ENCODE measurements at regions not wholly inside any gene's neighbourhood (a gene's known extent, or its start where the extent isn't known, plus 50 kb on each side); places are given as distances from the start of the nearest gene placed in this dataset.

GRCh38 chr9:105065098-105066088 lies 137.4 kb upstream of the ABCA1 start:
- Histone ChIP-seq H3K9me3 (ENCODE audit: control insufficient read depth in 1 of 2, low read length in 2 of 2) (no peaks in the 10 kb centered on the region), H3K4me1 (ENCODE audit: control insufficient read depth in 1 of 2, insufficient read depth in 2 of 2, low read length in 2 of 2) (peaks cover 20 to 25% of the 10 kb centered on the region in 2 donors), H3K27ac (ENCODE audit: low read length) (peak overlapping the region; percentile 90), H3K27me3 (ENCODE audit: low read depth, low read length) (no peaks in the 10 kb centered on the region), H3K4me3 (ENCODE audit: low read depth in 1 of 2, low read length in 2 of 2) (peak overlapping the region; percentile 10 to 41), H3K36me3 (ENCODE audit: control insufficient read depth in 1 of 2, insufficient read depth in 2 of 2, low read length in 2 of 2) (peaks cover 0 to 5% of the 10 kb centered on the region in 2 donors)

- H3K9me3 ChIP-seq (ENCODE audit: control insufficient read depth in 1 of 2, low read length in 2 of 2): no peaks in the 10 kb centered on the region
- H3K4me1 ChIP-seq (ENCODE audit: control insufficient read depth in 1 of 2, insufficient read depth in 2 of 2, low read length in 2 of 2): peaks cover 20 to 25% of the 10 kb centered on the region in 2 donors
- H3K36me3 ChIP-seq (ENCODE audit: control insufficient read depth in 1 of 2, insufficient read depth in 2 of 2, low read length in 2 of 2): peaks cover 0 to 5% of the 10 kb centered on the region in 2 donors
- no peaks in the 10 kb centered on the region for H3K27me3 ChIP-seq (ENCODE audit: low read depth, low read length)
- H3K27ac ChIP-seq (ENCODE audit: low read length): no peak overlapping the region
- no peak overlapping the region for H3K4me3 ChIP-seq (ENCODE audit: low read depth in 1 of 2, low read length in 2 of 2)
These were observed 138.4 kb upstream of the ABCA1 start for GRCh38 chr9:105066275-105066865.

GRCh38 chr9:105067895-105068580 lies 140.1 kb upstream of the ABCA1 start:
- peaks cover 0 to 5% of the 10 kb centered on the region in 2 donors for H3K36me3 ChIP-seq (ENCODE audit: control insufficient read depth in 1 of 2, insufficient read depth in 2 of 2, low read length in 2 of 2)
- no peaks in the 10 kb centered on the region for H3K27me3 ChIP-seq (ENCODE audit: low read depth, low read length)
- H3K27ac ChIP-seq (ENCODE audit: low read length): no peak overlapping the region
- no peaks in the 10 kb centered on the region for H3K9me3 ChIP-seq (ENCODE audit: control insufficient read depth in 1 of 2, low read length in 2 of 2)
- peaks cover 20 to 21% of the 10 kb centered on the region in 2 donors for H3K4me1 ChIP-seq (ENCODE audit: control insufficient read depth in 1 of 2, insufficient read depth in 2 of 2, low read length in 2 of 2)
- H3K4me3 ChIP-seq (ENCODE audit: low read depth in 1 of 2, low read length in 2 of 2): no peak overlapping the region

- no peak overlapping the region for H3K4me3 ChIP-seq (ENCODE audit: low read depth in 1 of 2, low read length in 2 of 2)
- H3K27ac ChIP-seq (ENCODE audit: low read length): no peak overlapping the region
- peaks cover 0 to under 1% of the 10 kb centered on the region in 2 donors for H3K36me3 ChIP-seq (ENCODE audit: control insufficient read depth in 1 of 2, insufficient read depth in 2 of 2, low read length in 2 of 2)
- H3K9me3 ChIP-seq (ENCODE audit: control insufficient read depth in 1 of 2, low read length in 2 of 2): no peaks in the 10 kb centered on the region
- H3K27me3 ChIP-seq (ENCODE audit: low read depth, low read length): no peaks in the 10 kb centered on the region
- H3K4me1 ChIP-seq (ENCODE audit: control insufficient read depth in 1 of 2, insufficient read depth in 2 of 2, low read length in 2 of 2): peaks cover 14 to 15% of the 10 kb centered on the region in 2 donors
These were observed 141.3 kb upstream of the ABCA1 start for GRCh38 chr9:105069285-105069684.

GRCh38 chr9:105069696-105070095 lies 141.7 kb upstream of the ABCA1 start:
- Histone ChIP-seq H3K4me1 (ENCODE audit: control insufficient read depth in 1 of 2, insufficient read depth in 2 of 2, low read length in 2 of 2) (peaks cover 10 to 11% of the 10 kb centered on the region in 2 donors), H3K4me3 (ENCODE audit: low read depth in 1 of 2, low read length in 2 of 2) (no peak overlapping the region)

GRCh38 chr9:105070176-105070575 lies 142.2 kb upstream of the ABCA1 start:
- no peaks in the 10 kb centered on the region for H3K27me3 ChIP-seq (ENCODE audit: low read depth, low read length)
- no peak overlapping the region for H3K4me3 ChIP-seq (ENCODE audit: low read depth in 1 of 2, low read length in 2 of 2)
- H3K9me3 ChIP-seq (ENCODE audit: control insufficient read depth in 1 of 2, low read length in 2 of 2): no peaks in the 10 kb centered on the region
- no peak overlapping the region for H3K27ac ChIP-seq (ENCODE audit: low read length)
- H3K4me1 ChIP-seq (ENCODE audit: control insufficient read depth in 1 of 2, insufficient read depth in 2 of 2, low read length in 2 of 2): peaks cover 5 to 6% of the 10 kb centered on the region in 2 donors
- H3K36me3 ChIP-seq (ENCODE audit: control insufficient read depth in 1 of 2, insufficient read depth in 2 of 2, low read length in 2 of 2): no peaks in the 10 kb centered on the region

More at GRCh38 chr9:105069696-105070095, 141.7 kb upstream of the ABCA1 start:
- no peaks in the 10 kb centered on the region for H3K9me3 ChIP-seq (ENCODE audit: control insufficient read depth in 1 of 2, low read length in 2 of 2)
- H3K36me3 ChIP-seq (ENCODE audit: control insufficient read depth in 1 of 2, insufficient read depth in 2 of 2, low read length in 2 of 2): no peaks in the 10 kb centered on the region
- H3K27ac ChIP-seq (ENCODE audit: low read length): no peak overlapping the region
- no peaks in the 10 kb centered on the region for H3K27me3 ChIP-seq (ENCODE audit: low read depth, low read length)

- Histone ChIP-seq H3K27ac (ENCODE audit: low read length) (no peak overlapping the region), H3K4me3 (ENCODE audit: low read depth in 1 of 2, low read length in 2 of 2) (no peak overlapping the region), H3K36me3 (ENCODE audit: control insufficient read depth in 1 of 2, insufficient read depth in 2 of 2, low read length in 2 of 2) (no peaks in the 10 kb centered on the region), H3K27me3 (ENCODE audit: low read depth, low read length) (no peaks in the 10 kb centered on the region), H3K9me3 (ENCODE audit: control insufficient read depth in 1 of 2, low read length in 2 of 2) (no peaks in the 10 kb centered on the region), H3K4me1 (ENCODE audit: control insufficient read depth in 1 of 2, insufficient read depth in 2 of 2, low read length in 2 of 2) (no peaks in the 10 kb centered on the region)
These were observed 144.5 kb upstream of the ABCA1 start for GRCh38 chr9:105072476-105072875.

GRCh38 chr9:105073147-105073546 lies 145.2 kb upstream of the ABCA1 start:
- H3K27ac ChIP-seq (ENCODE audit: low read length): no peak overlapping the region
- no peaks in the 10 kb centered on the region for H3K27me3 ChIP-seq (ENCODE audit: low read depth, low read length)
- H3K9me3 ChIP-seq (ENCODE audit: control insufficient read depth in 1 of 2, low read length in 2 of 2): no peaks in the 10 kb centered on the region

GRCh38 chr9:105074491-105074890 lies 146.5 kb upstream of the ABCA1 start:
- Histone ChIP-seq H3K4me3 (ENCODE audit: low read depth in 1 of 2, low read length in 2 of 2) (no peak overlapping the region), H3K4me1 (ENCODE audit: control insufficient read depth in 1 of 2, insufficient read depth in 2 of 2, low read length in 2 of 2) (no peaks in the 10 kb centered on the region), H3K9me3 (ENCODE audit: control insufficient read depth in 1 of 2, low read length in 2 of 2) (no peaks in the 10 kb centered on the region), H3K27ac (ENCODE audit: low read length) (no peak overlapping the region), H3K36me3 (ENCODE audit: control insufficient read depth in 1 of 2, insufficient read depth in 2 of 2, low read length in 2 of 2) (no peaks in the 10 kb centered on the region), H3K27me3 (ENCODE audit: low read depth, low read length) (no peaks in the 10 kb centered on the region)

More at GRCh38 chr9:105073147-105073546, 145.2 kb upstream of the ABCA1 start:
- H3K36me3 ChIP-seq (ENCODE audit: control insufficient read depth in 1 of 2, insufficient read depth in 2 of 2, low read length in 2 of 2): no peaks in the 10 kb centered on the region
- no peaks in the 10 kb centered on the region for H3K4me1 ChIP-seq (ENCODE audit: control insufficient read depth in 1 of 2, insufficient read depth in 2 of 2, low read length in 2 of 2)
- no peak overlapping the region for H3K4me3 ChIP-seq (ENCODE audit: low read depth in 1 of 2, low read length in 2 of 2)

GRCh38 chr9:105076729-105077128 lies 148.8 kb upstream of the ABCA1 start:
- Histone ChIP-seq H3K4me3 (ENCODE audit: low read depth in 1 of 2, low read length in 2 of 2) (no peak overlapping the region), H3K27me3 (ENCODE audit: low read depth, low read length) (no peaks in the 10 kb centered on the region), H3K27ac (ENCODE audit: low read length) (no peak overlapping the region), H3K9me3 (ENCODE audit: control insufficient read depth in 1 of 2, low read length in 2 of 2) (no peaks in the 10 kb centered on the region), H3K4me1 (ENCODE audit: control insufficient read depth in 1 of 2, insufficient read depth in 2 of 2, low read length in 2 of 2) (no peaks in the 10 kb centered on the region), H3K36me3 (ENCODE audit: control insufficient read depth in 1 of 2, insufficient read depth in 2 of 2, low read length in 2 of 2) (no peaks in the 10 kb centered on the region)

- H3K9me3 ChIP-seq (ENCODE audit: control insufficient read depth in 1 of 2, low read length in 2 of 2): no peaks in the 10 kb centered on the region
- H3K27ac ChIP-seq (ENCODE audit: low read length): no peak overlapping the region
- H3K27me3 ChIP-seq (ENCODE audit: low read depth, low read length): no peaks in the 10 kb centered on the region
- no peaks in the 10 kb centered on the region for H3K4me1 ChIP-seq (ENCODE audit: control insufficient read depth in 1 of 2, insufficient read depth in 2 of 2, low read length in 2 of 2)
- no peaks in the 10 kb centered on the region for H3K36me3 ChIP-seq (ENCODE audit: control insufficient read depth in 1 of 2, insufficient read depth in 2 of 2, low read length in 2 of 2)
- H3K4me3 ChIP-seq (ENCODE audit: low read depth in 1 of 2, low read length in 2 of 2): no peak overlapping the region
These were observed 151.5 kb upstream of the ABCA1 start for GRCh38 chr9:105079457-105079856.

All from muscle layer of duodenum (tissue), 2 donors.